ENCODE measurements at regions not wholly inside any gene's neighbourhood (a gene's known extent, or its start where the extent isn't known, plus 50 kb on each side); places are given as distances from the start of the nearest gene placed in this dataset.

DNA sequence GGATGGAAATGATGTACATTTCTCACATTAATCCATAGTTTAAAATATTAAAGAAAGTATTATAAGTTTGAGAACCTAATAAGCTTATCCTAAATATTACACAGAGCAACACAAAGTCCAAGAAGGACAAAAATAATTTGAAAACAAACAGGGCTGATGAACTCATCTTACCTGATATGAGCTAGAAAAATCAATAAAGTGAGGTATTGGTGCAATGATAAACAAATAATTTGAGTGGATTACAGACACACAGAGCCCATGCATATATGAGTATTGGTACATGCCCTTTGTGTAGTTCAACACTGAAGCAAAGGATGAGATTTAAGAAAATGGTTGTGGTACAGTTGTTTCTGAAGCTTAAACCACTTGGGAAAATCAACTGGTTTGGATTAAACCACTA lies 1139.0 kb downstream of the SUCLG1 start:
- TF ChIP-seq, protein P1, sequence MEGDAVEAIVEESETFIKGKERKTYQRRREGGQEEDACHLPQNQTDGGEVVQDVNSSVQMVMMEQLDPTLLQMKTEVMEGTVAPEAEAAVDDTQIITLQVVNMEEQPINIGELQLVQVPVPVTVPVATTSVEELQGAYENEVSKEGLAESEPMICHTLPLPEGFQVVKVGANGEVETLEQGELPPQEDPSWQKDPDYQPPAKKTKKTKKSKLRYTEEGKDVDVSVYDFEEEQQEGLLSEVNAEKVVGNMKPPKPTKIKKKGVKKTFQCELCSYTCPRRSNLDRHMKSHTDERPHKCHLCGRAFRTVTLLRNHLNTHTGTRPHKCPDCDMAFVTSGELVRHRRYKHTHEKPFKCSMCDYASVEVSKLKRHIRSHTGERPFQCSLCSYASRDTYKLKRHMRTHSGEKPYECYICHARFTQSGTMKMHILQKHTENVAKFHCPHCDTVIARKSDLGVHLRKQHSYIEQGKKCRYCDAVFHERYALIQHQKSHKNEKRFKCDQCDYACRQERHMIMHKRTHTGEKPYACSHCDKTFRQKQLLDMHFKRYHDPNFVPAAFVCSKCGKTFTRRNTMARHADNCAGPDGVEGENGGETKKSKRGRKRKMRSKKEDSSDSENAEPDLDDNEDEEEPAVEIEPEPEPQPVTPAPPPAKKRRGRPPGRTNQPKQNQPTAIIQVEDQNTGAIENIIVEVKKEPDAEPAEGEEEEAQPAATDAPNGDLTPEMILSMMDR (IDR thresholded peaks at IDR 0.05 in 2 of 3, conservative IDR thresholded peaks at IDR 0.05 in 1 of 3; ENCODE audit: insufficient read depth in 2 of 3, low read depth in 1 of 3, low read length in 3 of 3), result no peak
- no peak for TF ChIP-seq RAD51 (IDR thresholded peaks at IDR 0.05; ENCODE audit: borderline replicate concordance, low read depth)
- no peak for TF ChIP-seq HNRNPUL1 (IDR thresholded peaks at IDR 0.05; ENCODE audit: low read length)
- no peak for TF ChIP-seq SMAD4 (CRISPR knock-in tag; conservative IDR thresholded peaks at IDR 0.05)
- TF ChIP-seq ZFP36 (IDR thresholded peaks at IDR 0.05; ENCODE audit: low read depth, low read length, partially characterized antibody), result no peak
- TF ChIP-seq, protein P2, sequence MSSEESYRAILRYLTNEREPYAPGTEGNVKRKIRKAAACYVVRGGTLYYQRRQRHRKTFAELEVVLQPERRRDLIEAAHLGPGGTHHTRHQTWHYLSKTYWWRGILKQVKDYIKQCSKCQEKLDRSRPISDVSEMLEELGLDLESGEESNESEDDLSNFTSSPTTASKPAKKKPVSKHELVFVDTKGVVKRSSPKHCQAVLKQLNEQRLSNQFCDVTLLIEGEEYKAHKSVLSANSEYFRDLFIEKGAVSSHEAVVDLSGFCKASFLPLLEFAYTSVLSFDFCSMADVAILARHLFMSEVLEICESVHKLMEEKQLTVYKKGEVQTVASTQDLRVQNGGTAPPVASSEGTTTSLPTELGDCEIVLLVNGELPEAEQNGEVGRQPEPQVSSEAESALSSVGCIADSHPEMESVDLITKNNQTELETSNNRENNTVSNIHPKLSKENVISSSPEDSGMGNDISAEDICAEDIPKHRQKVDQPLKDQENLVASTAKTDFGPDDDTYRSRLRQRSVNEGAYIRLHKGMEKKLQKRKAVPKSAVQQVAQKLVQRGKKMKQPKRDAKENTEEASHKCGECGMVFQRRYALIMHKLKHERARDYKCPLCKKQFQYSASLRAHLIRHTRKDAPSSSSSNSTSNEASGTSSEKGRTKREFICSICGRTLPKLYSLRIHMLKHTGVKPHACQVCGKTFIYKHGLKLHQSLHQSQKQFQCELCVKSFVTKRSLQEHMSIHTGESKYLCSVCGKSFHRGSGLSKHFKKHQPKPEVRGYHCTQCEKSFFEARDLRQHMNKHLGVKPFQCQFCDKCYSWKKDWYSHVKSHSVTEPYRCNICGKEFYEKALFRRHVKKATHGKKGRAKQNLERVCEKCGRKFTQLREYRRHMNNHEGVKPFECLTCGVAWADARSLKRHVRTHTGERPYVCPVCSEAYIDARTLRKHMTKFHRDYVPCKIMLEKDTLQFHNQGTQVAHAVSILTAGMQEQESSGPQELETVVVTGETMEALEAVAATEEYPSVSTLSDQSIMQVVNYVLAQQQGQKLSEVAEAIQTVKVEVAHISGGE (CRISPR knock-in tag; IDR thresholded peaks at IDR 0.05), result no peak
- TF ChIP-seq POLR2A (conservative IDR thresholded peaks at IDR 0.05), result no peak
- no peak for TF ChIP-seq KAT7 (CRISPR knock-in tag; IDR thresholded peaks at IDR 0.05; ENCODE audit: borderline replicate concordance)
